ENCODE measurements at regions not wholly inside any gene's neighbourhood (a gene's known extent, or its start where the extent isn't known, plus 50 kb on each side); places are given as distances from the start of the nearest gene placed in this dataset.

- Histone ChIP-seq H3K9ac (ENCODE audit: low read length) (no peak overlapping the region), H2AFZ (ENCODE audit: low read length) (no peak overlapping the region), H3K79me2 (ENCODE audit: low read length) (no peaks in the 10 kb centered on the region), H3K4me1 (ENCODE audit: low read length) (no peaks in the 10 kb centered on the region), H3K36me3 (ENCODE audit: insufficient read depth, low read length) (no peaks in the 10 kb centered on the region), H3K4me2 (ENCODE audit: low read depth, low read length, poor library complexity, severe bottlenecking) (no peak overlapping the region), H3K4me3 (ENCODE audit: low read length) (no peak overlapping the region), H3K9me2 (replicated peaks; ENCODE audit: insufficient read depth, low read length) (no peaks in the 10 kb centered on the region), H3K9me3 (ENCODE audit: low read length) (peaks cover 10% of the 10 kb centered on the region; the same call in 1 of the 2 replicates), H4K20me1 (ENCODE audit: insufficient read depth, low read depth, low read length) (no peaks in the 10 kb centered on the region), H3K27ac (ENCODE audit: low read length) (no peak overlapping the region), H3K27me3 (ENCODE audit: low read length) (no peaks in the 10 kb centered on the region)
- DNase-seq: no peak
These were observed 232.6 kb upstream of the LRFN5 start for GRCh38 chr14:41374092-41374491.

GRCh38 chr14:41362139-41362538, 244.5 kb upstream of the LRFN5 start:
- Histone ChIP-seq H3K27ac (ENCODE audit: low read length) (no peak overlapping the region), H3K79me2 (ENCODE audit: low read length) (no peaks in the 10 kb centered on the region), H3K9ac (ENCODE audit: low read length) (no peak overlapping the region), H3K4me1 (ENCODE audit: low read length) (no peaks in the 10 kb centered on the region), H3K27me3 (ENCODE audit: low read length) (peaks cover 3% of the 10 kb centered on the region; the same call in 1 of the 2 replicates), H3K4me2 (ENCODE audit: low read depth, low read length, poor library complexity, severe bottlenecking) (no peak overlapping the region), H3K9me2 (replicated peaks; ENCODE audit: insufficient read depth, low read length) (0 out of 2 replicates have a peak, but pooled peaks cover 4% of the 10 kb centered on the region), H3K36me3 (ENCODE audit: insufficient read depth, low read length) (no peaks in the 10 kb centered on the region), H3K4me3 (ENCODE audit: low read length) (no peak overlapping the region), H4K20me1 (ENCODE audit: insufficient read depth, low read depth, low read length) (no peaks in the 10 kb centered on the region), H2AFZ (ENCODE audit: low read length) (no peak overlapping the region), H3K9me3 (ENCODE audit: low read length) (peaks cover 7% of the 10 kb centered on the region; the same call in 1 of the 2 replicates)
- no peak for DNase-seq

- H3K9ac ChIP-seq (ENCODE audit: low read length): no peak overlapping the region
- no peaks in the 10 kb centered on the region for H3K4me1 ChIP-seq (ENCODE audit: low read length)
- H4K20me1 ChIP-seq (ENCODE audit: insufficient read depth, low read depth, low read length): no peaks in the 10 kb centered on the region
- 0 out of 2 replicates have a peak, but pooled peaks cover 4% of the 10 kb centered on the region for H3K9me2 ChIP-seq (replicated peaks; ENCODE audit: insufficient read depth, low read length)
- DNase-seq: no peak
- H3K27me3 ChIP-seq (ENCODE audit: low read length): peaks cover 3% of the 10 kb centered on the region; the same call in 1 of the 2 replicates
- no peaks in the 10 kb centered on the region for H3K79me2 ChIP-seq (ENCODE audit: low read length)
- no peak overlapping the region for H3K27ac ChIP-seq (ENCODE audit: low read length)
- H3K4me3 ChIP-seq (ENCODE audit: low read length): no peak overlapping the region
- no peak overlapping the region for H3K4me2 ChIP-seq (ENCODE audit: low read depth, low read length, poor library complexity, severe bottlenecking)
- H3K9me3 ChIP-seq (ENCODE audit: low read length): peaks cover 10% of the 10 kb centered on the region; the same call in 1 of the 2 replicates
- H3K36me3 ChIP-seq (ENCODE audit: insufficient read depth, low read length): no peaks in the 10 kb centered on the region
- H2AFZ ChIP-seq (ENCODE audit: low read length): no peak overlapping the region
These were observed 246.6 kb upstream of the LRFN5 start for GRCh38 chr14:41360126-41360525.

GRCh38 chr14:41355866-41356265, 250.8 kb upstream of the LRFN5 start:
- H3K79me2 ChIP-seq (ENCODE audit: low read length): no peaks in the 10 kb centered on the region

GRCh38 chr14:41350476-41350875, 256.2 kb upstream of the LRFN5 start:
- DNase-seq: no peak
- H3K36me3 ChIP-seq (ENCODE audit: insufficient read depth, low read length): no peaks in the 10 kb centered on the region
- H2AFZ ChIP-seq (ENCODE audit: low read length): no peak overlapping the region
- H3K79me2 ChIP-seq (ENCODE audit: low read length): no peaks in the 10 kb centered on the region
- H3K4me1 ChIP-seq (ENCODE audit: low read length): no peaks in the 10 kb centered on the region
- no peaks in the 10 kb centered on the region for H3K27me3 ChIP-seq (ENCODE audit: low read length)
- no peaks in the 10 kb centered on the region for H3K9me2 ChIP-seq (replicated peaks; ENCODE audit: insufficient read depth, low read length)
- H3K9ac ChIP-seq (ENCODE audit: low read length): no peak overlapping the region
- no peak overlapping the region for H3K4me2 ChIP-seq (ENCODE audit: low read depth, low read length, poor library complexity, severe bottlenecking)
- H3K27ac ChIP-seq (ENCODE audit: low read length): no peak overlapping the region
- H3K9me3 ChIP-seq (ENCODE audit: low read length): peaks cover 9% of the 10 kb centered on the region; the same call in 1 of the 2 replicates
- H4K20me1 ChIP-seq (ENCODE audit: insufficient read depth, low read depth, low read length): no peaks in the 10 kb centered on the region
- no peak overlapping the region for H3K4me3 ChIP-seq (ENCODE audit: low read length)

More at GRCh38 chr14:41355866-41356265, 250.8 kb upstream of the LRFN5 start:
- Histone ChIP-seq H3K36me3 (ENCODE audit: insufficient read depth, low read length) (no peaks in the 10 kb centered on the region), H3K4me3 (ENCODE audit: low read length) (no peak overlapping the region), H3K9me2 (replicated peaks; ENCODE audit: insufficient read depth, low read length) (no peaks in the 10 kb centered on the region), H3K27ac (ENCODE audit: low read length) (no peak overlapping the region), H4K20me1 (ENCODE audit: insufficient read depth, low read depth, low read length) (no peaks in the 10 kb centered on the region), H3K9ac (ENCODE audit: low read length) (no peak overlapping the region), H3K27me3 (ENCODE audit: low read length) (peaks cover 3% of the 10 kb centered on the region; the same call in 1 of the 2 replicates), H3K4me2 (ENCODE audit: low read depth, low read length, poor library complexity, severe bottlenecking) (no peak overlapping the region), H3K9me3 (ENCODE audit: low read length) (peaks cover 13% of the 10 kb centered on the region; the same call in 1 of the 2 replicates), H2AFZ (ENCODE audit: low read length) (no peak overlapping the region), H3K4me1 (ENCODE audit: low read length) (no peaks in the 10 kb centered on the region)
- DNase-seq: no peak

- Histone ChIP-seq H3K27me3 (ENCODE audit: low read length) (no peaks in the 10 kb centered on the region), H3K4me3 (ENCODE audit: low read length) (no peak overlapping the region), H4K20me1 (ENCODE audit: insufficient read depth, low read depth, low read length) (no peaks in the 10 kb centered on the region), H2AFZ (ENCODE audit: low read length) (no peak overlapping the region), H3K9me3 (ENCODE audit: low read length) (peaks cover 9% of the 10 kb centered on the region; the same call in 1 of the 2 replicates), H3K4me2 (ENCODE audit: low read depth, low read length, poor library complexity, severe bottlenecking) (no peak overlapping the region), H3K9ac (ENCODE audit: low read length) (no peak overlapping the region), H3K9me2 (replicated peaks; ENCODE audit: insufficient read depth, low read length) (no peaks in the 10 kb centered on the region), H3K79me2 (ENCODE audit: low read length) (no peaks in the 10 kb centered on the region), H3K27ac (ENCODE audit: low read length) (no peak overlapping the region), H3K4me1 (ENCODE audit: low read length) (no peaks in the 10 kb centered on the region), H3K36me3 (ENCODE audit: insufficient read depth, low read length) (no peaks in the 10 kb centered on the region)
- DNase-seq: peak; percentile 9
These were observed 257.3 kb upstream of the LRFN5 start for GRCh38 chr14:41349289-41349910.

GRCh38 chr14:41343857-41344256, 262.8 kb upstream of the LRFN5 start:
- Histone ChIP-seq H3K9ac (ENCODE audit: low read length) (no peak overlapping the region), H3K4me1 (ENCODE audit: low read length) (no peaks in the 10 kb centered on the region), H3K36me3 (ENCODE audit: insufficient read depth, low read length) (no peaks in the 10 kb centered on the region), H3K27ac (ENCODE audit: low read length) (no peak overlapping the region), H3K79me2 (ENCODE audit: low read length) (no peaks in the 10 kb centered on the region), H2AFZ (ENCODE audit: low read length) (no peak overlapping the region), H4K20me1 (ENCODE audit: insufficient read depth, low read depth, low read length) (no peaks in the 10 kb centered on the region), H3K4me2 (ENCODE audit: low read depth, low read length, poor library complexity, severe bottlenecking) (no peak overlapping the region), H3K9me2 (replicated peaks; ENCODE audit: insufficient read depth, low read length) (no peaks in the 10 kb centered on the region), H3K9me3 (ENCODE audit: low read length) (peaks cover 15% of the 10 kb centered on the region), H3K4me3 (ENCODE audit: low read length) (no peak overlapping the region), H3K27me3 (ENCODE audit: low read length) (no peaks in the 10 kb centered on the region)
- no peak for DNase-seq

GRCh38 chr14:41313196-41313595, 293.5 kb upstream of the LRFN5 start:
- Histone ChIP-seq H4K20me1 (ENCODE audit: insufficient read depth, low read depth, low read length) (no peaks in the 10 kb centered on the region), H3K27ac (ENCODE audit: low read length) (no peak overlapping the region), H3K79me2 (ENCODE audit: low read length) (no peaks in the 10 kb centered on the region), H3K9me2 (replicated peaks; ENCODE audit: insufficient read depth, low read length) (no peaks in the 10 kb centered on the region; the same call in 1 of the 2 replicates), H2AFZ (ENCODE audit: low read length) (no peak overlapping the region), H3K4me1 (ENCODE audit: low read length) (no peaks in the 10 kb centered on the region), H3K4me2 (ENCODE audit: low read depth, low read length, poor library complexity, severe bottlenecking) (no peak overlapping the region), H3K4me3 (ENCODE audit: low read length) (no peak overlapping the region), H3K36me3 (ENCODE audit: insufficient read depth, low read length) (no peaks in the 10 kb centered on the region), H3K27me3 (ENCODE audit: low read length) (no peaks in the 10 kb centered on the region), H3K9me3 (ENCODE audit: low read length) (peaks cover 7% of the 10 kb centered on the region; the same call in 1 of the 2 replicates), H3K9ac (ENCODE audit: low read length) (no peak overlapping the region)
- DNase-seq: no peak

Data from Karpas-422 (cell line).